Amniotic stem cell (primary cell): ENCODE measurements at regions not wholly inside any gene's neighbourhood (a gene's known extent, or its start where the extent isn't known, plus 50 kb on each side); places are given as distances from the start of the nearest gene placed in this dataset.

Experiments
- DNase-seq: peaks from one replicate; lab custom pipeline; 2025; lab: John Stamatoyannopoulos, UW

GRCh38 chr1:227372726-227373130, 54.4 kb upstream of the CDC42BPA start:
- peak; percentile 14 for DNase-seq

GRCh38 chr1:227370533-227371254, 52.4 kb upstream of the CDC42BPA start:
- no peak for DNase-seq

GRCh38 chr1:227369102-227369760, 50.9 kb upstream of the CDC42BPA start:
- DNase-seq: no peak
